Lung (tissue), 11 donors: ENCODE measurements at regions not wholly inside any gene's neighbourhood (a gene's known extent, or its start where the extent isn't known, plus 50 kb on each side); places are given as distances from the start of the nearest gene placed in this dataset.

Experiments used
- ATAC-seq: fragments of 200-7000 bp; cut with Tn5 transposase; one replicate; pipeline ENCODE4 v1.9.1; 2020; ENCODE audit warnings: moderate number of reproducible peaks; ENCODE audit not compliant: insufficient read depth, low FRiP score
- DNase-seq, 3 donors: peaks; one replicate each; pipeline ENCODE4 v3.0.0-alpha.2; 2013 to 2017
- H3K27ac ChIP-seq, 2 donors: one replicate each; pipeline ENCODE4 v1.5.1; 2013; ENCODE audit warnings: mild to moderate bottlenecking in 2 of 2, moderate library complexity in 2 of 2, control low read depth in 1 of 2, inconsistent platforms in 1 of 2, low read depth in 1 of 2, low read length in 1 of 2
- H3K27me3 ChIP-seq, 3 donors: one replicate each; pipeline ENCODE4 v1.5.1; 2013; ENCODE audit warnings: low read length in 2 of 3; ENCODE audit not compliant: control insufficient read depth in 3 of 3, insufficient read depth in 3 of 3
- H3K36me3 ChIP-seq, 4 donors: one replicate each; pipeline ENCODE4 v1.5.1; 2013; ENCODE audit warnings: low read length in 4 of 4, mild to moderate bottlenecking in 1 of 4, moderate library complexity in 1 of 4; ENCODE audit not compliant: control insufficient read depth in 4 of 4, insufficient read depth in 4 of 4
- H3K4me1 ChIP-seq, 5 donors: one replicate each; pipeline ENCODE4 v1.5.1; 2013; ENCODE audit warnings: low read length in 5 of 5, mild to moderate bottlenecking in 2 of 5, moderate library complexity in 1 of 5; ENCODE audit not compliant: control insufficient read depth in 5 of 5, insufficient read depth in 5 of 5
- H3K4me3 ChIP-seq: one replicate; pipeline ENCODE4 v1.5.1; 2013; ENCODE audit warnings: mild to moderate bottlenecking, control low read depth, moderate library complexity
- H3K9ac ChIP-seq, 2 donors: one replicate each; pipeline ENCODE4 v1.5.1; 2013; ENCODE audit warnings: low read length in 2 of 2, control low read depth in 1 of 2; ENCODE audit not compliant: insufficient read depth in 1 of 2
- H3K9me3 ChIP-seq, 4 donors: one replicate each; pipeline ENCODE4 v1.5.1; 2013; ENCODE audit warnings: low read length in 3 of 4, mild to moderate bottlenecking in 1 of 4, moderate library complexity in 1 of 4; ENCODE audit not compliant: control insufficient read depth in 4 of 4, insufficient read depth in 3 of 4
- WGBS, 2 donors: extraction: QIAGEN DNeasy Blood & Tissue Kit; methylation state at CpG; one replicate each; pipeline ENCODE4 v1.1.7; 2013; 5-methylcytosine and 5-hydroxymethylcytosine counted together
- TF ChIP-seq, protein P1 (sequence below): IDR thresholded peaks from 2 replicates; pipeline ENCODE4 v1.5.1; 2012; ENCODE audit warnings: mild to moderate bottlenecking; ENCODE audit errors: control extremely low read depth, extremely low read depth
- donor health status: control.
- donor health status: control.
- donor health status: Bipolar disorder and iron deficiency.
- donor health status: healthy.
- donor health status: DM: yes; HTN: yes; CAD: no.

DNA sequence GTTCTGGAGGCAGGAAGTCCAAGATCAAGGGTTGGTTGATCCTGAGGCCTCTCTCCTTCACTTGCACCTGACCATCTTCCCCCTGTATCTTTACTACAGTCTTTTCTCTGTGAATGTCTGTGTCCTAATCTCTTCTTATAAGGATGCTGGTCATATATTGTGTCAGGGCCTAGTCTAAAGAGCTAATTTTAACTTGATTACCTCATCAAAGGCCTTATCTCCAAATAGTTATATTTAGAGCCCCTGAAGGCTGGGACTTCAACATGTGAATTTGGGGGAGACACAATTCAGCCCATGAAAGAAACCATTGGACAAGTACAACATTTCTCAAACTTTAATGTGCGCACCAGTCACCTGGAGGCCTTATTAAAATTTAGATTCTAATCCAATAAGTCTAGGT is 62.8 kb upstream of the DYNLT3 start:
- Histone ChIP-seq H3K4me3 (no peak overlapping the region), H3K9ac (no peak overlapping the region), H3K9me3 (no peaks in the 10 kb centered on the region), H3K36me3 (no peaks in the 10 kb centered on the region), H3K27ac (no peak overlapping the region), H3K4me1 (peaks cover 0 to 5% (median 0%) of the 10 kb centered on the region in 5 donors), H3K27me3 (peaks cover 4 to 18% (median 13%) of the 10 kb centered on the region in 3 donors)
- no peak for ATAC-seq
- TF ChIP-seq, protein P1, sequence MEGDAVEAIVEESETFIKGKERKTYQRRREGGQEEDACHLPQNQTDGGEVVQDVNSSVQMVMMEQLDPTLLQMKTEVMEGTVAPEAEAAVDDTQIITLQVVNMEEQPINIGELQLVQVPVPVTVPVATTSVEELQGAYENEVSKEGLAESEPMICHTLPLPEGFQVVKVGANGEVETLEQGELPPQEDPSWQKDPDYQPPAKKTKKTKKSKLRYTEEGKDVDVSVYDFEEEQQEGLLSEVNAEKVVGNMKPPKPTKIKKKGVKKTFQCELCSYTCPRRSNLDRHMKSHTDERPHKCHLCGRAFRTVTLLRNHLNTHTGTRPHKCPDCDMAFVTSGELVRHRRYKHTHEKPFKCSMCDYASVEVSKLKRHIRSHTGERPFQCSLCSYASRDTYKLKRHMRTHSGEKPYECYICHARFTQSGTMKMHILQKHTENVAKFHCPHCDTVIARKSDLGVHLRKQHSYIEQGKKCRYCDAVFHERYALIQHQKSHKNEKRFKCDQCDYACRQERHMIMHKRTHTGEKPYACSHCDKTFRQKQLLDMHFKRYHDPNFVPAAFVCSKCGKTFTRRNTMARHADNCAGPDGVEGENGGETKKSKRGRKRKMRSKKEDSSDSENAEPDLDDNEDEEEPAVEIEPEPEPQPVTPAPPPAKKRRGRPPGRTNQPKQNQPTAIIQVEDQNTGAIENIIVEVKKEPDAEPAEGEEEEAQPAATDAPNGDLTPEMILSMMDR, result no peak
- DNase-seq, result no peak
- WGBS, 2 donors, result 97 to 100% methylated on average over 1 of the region's 1 CpG

DNA sequence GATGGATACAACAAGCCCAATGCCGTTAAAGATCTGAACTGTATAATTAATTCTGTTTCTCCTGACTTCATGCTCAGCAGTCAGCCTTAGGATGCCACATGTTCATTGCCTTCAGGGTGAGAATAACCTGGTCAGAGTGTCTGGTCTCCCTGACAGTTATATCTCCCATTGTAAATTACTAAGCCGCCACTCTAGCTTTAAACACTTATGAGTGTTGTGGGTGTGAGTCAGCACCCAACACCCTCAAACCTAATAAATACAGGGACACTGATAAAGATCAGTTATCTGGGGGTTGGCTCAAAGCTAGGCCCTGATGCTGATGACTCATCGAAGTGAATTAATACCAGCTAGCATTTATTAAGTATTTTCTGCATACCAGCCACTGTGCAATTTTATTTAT is 64.9 kb upstream of the DYNLT3 start:
- Histone ChIP-seq H3K27ac (no peak overlapping the region), H3K9me3 (no peaks in the 10 kb centered on the region), H3K36me3 (no peaks in the 10 kb centered on the region), H3K4me3 (no peak overlapping the region), H3K27me3 (peaks cover 4 to 10% (median 9%) of the 10 kb centered on the region in 3 donors), H3K9ac (no peak overlapping the region), H3K4me1 (no peaks in the 10 kb centered on the region)
- TF ChIP-seq, protein P1, result no peak
- ATAC-seq, result no peak
- DNase-seq, result no peak
- WGBS, 2 donors, result 83 to 91% methylated on average over 3 of the region's 3 CpGs

DNA sequence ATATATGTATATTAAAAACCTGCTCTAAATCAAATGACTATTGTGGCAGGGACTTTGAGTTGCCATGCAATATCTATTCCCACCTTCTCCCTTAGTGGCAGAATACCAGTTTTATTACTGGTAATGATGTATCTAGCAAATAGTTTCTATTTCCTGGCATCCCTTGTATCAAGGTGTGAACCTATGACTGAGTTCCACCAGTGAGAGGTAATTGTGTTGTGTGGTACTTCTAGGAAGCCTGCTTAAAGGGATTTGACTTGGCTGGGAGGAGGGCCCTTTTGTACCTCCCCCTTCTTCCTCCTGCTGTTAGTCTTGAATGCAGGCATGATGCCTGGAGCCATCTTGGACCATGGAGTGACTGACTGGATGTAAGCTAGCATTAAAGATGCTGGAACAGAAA is 65.4 kb upstream of the DYNLT3 start:
- ATAC-seq, result no peak

DNA sequence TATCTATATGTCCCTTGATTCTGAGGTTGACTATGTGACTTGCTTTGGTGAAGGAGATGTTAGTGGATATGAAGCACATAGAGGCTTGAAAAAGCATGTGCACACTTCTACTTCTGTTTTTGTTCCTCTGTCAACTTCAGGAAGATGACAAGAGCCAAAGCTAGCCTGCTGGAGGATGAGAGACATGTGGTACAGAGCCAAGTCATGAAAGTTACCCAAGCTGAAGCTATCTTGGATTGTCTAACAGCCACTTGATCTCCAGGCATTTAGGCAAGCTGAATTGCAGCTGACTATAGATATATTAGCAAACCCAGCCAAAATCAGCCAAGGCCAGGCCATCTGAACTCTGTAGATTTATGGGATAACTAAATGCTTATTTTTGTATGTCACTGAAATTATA is 70.8 kb upstream of the DYNLT3 start:
- Histone ChIP-seq H3K4me1 (no peaks in the 10 kb centered on the region), H3K9me3 (peaks cover 0 to 6% (median 1%) of the 10 kb centered on the region in 4 donors), H3K27me3 (peaks cover 4 to 6% (median 4%) of the 10 kb centered on the region in 3 donors), H3K27ac (no peak overlapping the region), H3K36me3 (no peaks in the 10 kb centered on the region), H3K4me3 (no peak overlapping the region), H3K9ac (no peak overlapping the region)
- TF ChIP-seq, protein P1, result no peak
- DNase-seq (no peak), ATAC-seq (no peak)

More for the DNA sequence above, 65.4 kb upstream of the DYNLT3 start:
- no peak for DNase-seq
- H3K27ac ChIP-seq, result no peak overlapping the region
- no peaks in the 10 kb centered on the region for H3K9me3 ChIP-seq
- no peaks in the 10 kb centered on the region for H3K4me1 ChIP-seq
- H3K9ac ChIP-seq, result no peak overlapping the region
- peaks cover 4 to 10% (median 9%) of the 10 kb centered on the region in 3 donors for H3K27me3 ChIP-seq
- H3K4me3 ChIP-seq, result no peak overlapping the region
- TF ChIP-seq, protein P1, result no peak
- H3K36me3 ChIP-seq, result no peaks in the 10 kb centered on the region
